ENCODE measurements at regions not wholly inside any gene's neighbourhood (a gene's known extent, or its start where the extent isn't known, plus 50 kb on each side); places are given as distances from the start of the nearest gene placed in this dataset.

GRCh38 chr1:195594773-195595172, 1013.5 kb downstream of the KCNT2 start:
- TF ChIP-seq CTCF (IDR thresholded peaks at IDR 0.05) (no peak), EZH2phosphoT487 (IDR thresholded peaks at IDR 0.05) (no peak)

Data from neural progenitor cell (in vitro differentiated cells).